Neural cell (in vitro differentiated cells): ENCODE measurements at regions not wholly inside any gene's neighbourhood (a gene's known extent, or its start where the extent isn't known, plus 50 kb on each side); places are given as distances from the start of the nearest gene placed in this dataset.

Source experiments
- H2AFZ ChIP-seq: fragments of 200-600, 300-800 bp; sonication (generic), shearing (Covaris generic); 2 replicates; pipeline ENCODE4 v1.6.0; 2014; ENCODE audit warnings: low read depth, mild to moderate bottlenecking, antibody characterized with exemption, low read length, moderate library complexity
- H3F3A ChIP-seq: fragments of 200-600 bp; shearing (Covaris generic); 2 replicates; pipeline ENCODE4 v1.6.1; 2016; ENCODE audit warnings: mild to moderate bottlenecking, moderate library complexity, mixed read lengths, antibody characterized with exemption, low read length; ENCODE audit not compliant: insufficient read depth, poor library complexity, severe bottlenecking
- H3K27ac ChIP-seq: fragments of 200-600, 300-800 bp; sonication (generic), shearing (Covaris generic); 2 replicates; pipeline ENCODE4 v1.5.1; 2014; ENCODE audit warnings: mild to moderate bottlenecking, low read length, moderate library complexity
- H3K27me3 ChIP-seq: fragments of 300-800, 200-600 bp; sonication (generic), shearing (Covaris generic); 2 replicates; pipeline ENCODE4 v1.6.0; 2014; ENCODE audit warnings: mild to moderate bottlenecking, low read depth, low read length, moderate library complexity; ENCODE audit not compliant: insufficient read depth
- H3K36me3 ChIP-seq: fragments of 300-800, 200-600 bp; sonication (generic), shearing (Covaris generic); 2 replicates; pipeline ENCODE4 v1.5.1; 2014; ENCODE audit warnings: mild to moderate bottlenecking, antibody characterized with exemption, low read length, moderate library complexity; ENCODE audit not compliant: insufficient read depth
- H3K4me2 ChIP-seq: fragments of 300-800, 200-600 bp; sonication (generic), shearing (Covaris generic); 2 replicates; pipeline ENCODE4 v1.6.0; 2014; ENCODE audit warnings: mild to moderate bottlenecking, low read length
- H3K4me3 ChIP-seq: fragments of 300-800, 200-600 bp; sonication (generic), shearing (Covaris generic); 2 replicates; pipeline ENCODE4 v1.5.1; 2014; ENCODE audit warnings: mild to moderate bottlenecking, low read length, moderate library complexity
- H3K79me2 ChIP-seq: fragments of 200-600 bp; shearing (Covaris generic); replicated peaks from 2 replicates; pipeline ENCODE4 v1.6.0; 2014; ENCODE audit warnings: mild to moderate bottlenecking, low read length, moderate library complexity; ENCODE audit not compliant: insufficient read depth
- H3K9ac ChIP-seq: fragments of 300-800, 200-600 bp; sonication (generic), shearing (Covaris generic); 2 replicates; pipeline ENCODE4 v1.6.1; 2016; ENCODE audit warnings: mild to moderate bottlenecking, low read length, mixed read lengths
- H3K9me2 ChIP-seq: fragments of 200-600 bp; shearing (Covaris generic); 2 replicates; pipeline ENCODE4 v1.6.1; 2016; ENCODE audit warnings: mild to moderate bottlenecking, low read length, mixed read lengths; ENCODE audit not compliant: insufficient read depth
- H3K9me3 ChIP-seq: fragments of 200-600, 300-800 bp; sonication (generic), shearing (Covaris generic); 2 replicates; pipeline ENCODE4 v1.6.1; 2016; ENCODE audit warnings: mild to moderate bottlenecking, mixed run types, low read length, moderate library complexity, mixed read lengths
- H4K20me1 ChIP-seq: fragments of 200-600 bp; shearing (Covaris generic); 2 replicates; pipeline ENCODE4 v1.6.1; 2016; ENCODE audit warnings: mild to moderate bottlenecking, mixed run types; ENCODE audit not compliant: insufficient read depth
- CTCF ChIP-seq: fragments of 450-650 bp; IDR thresholded peaks from 2 replicates; pipeline ENCODE4 v1.5.1; 2014; ENCODE audit warnings: antibody characterized with exemption, mild to moderate bottlenecking, moderate library complexity; ENCODE audit not compliant: poor library complexity, severe bottlenecking
- EP300 ChIP-seq: fragments of 450-650 bp; conservative IDR thresholded peaks from 2 replicates; pipeline ENCODE4 v1.6.1; 2014; ENCODE audit warnings: antibody characterized with exemption, mild to moderate bottlenecking, moderate library complexity; ENCODE audit not compliant: poor library complexity, severe bottlenecking
- EZH2 ChIP-seq: fragments of 200-600, 300-800 bp; shearing (Covaris generic), sonication (generic); IDR thresholded peaks from 2 replicates; pipeline ENCODE4 v1.6.1; 2014; ENCODE audit warnings: antibody characterized with exemption, low read length, borderline replicate concordance, mild to moderate bottlenecking; ENCODE audit not compliant: insufficient read depth, poor library complexity, severe bottlenecking
- MXI1 ChIP-seq: fragments of 450-650 bp; conservative IDR thresholded peaks from 2 replicates; pipeline ENCODE4 v1.6.1; 2014; ENCODE audit warnings: antibody characterized with exemption, mild to moderate bottlenecking; ENCODE audit not compliant: poor library complexity, severe bottlenecking
- POLR2AphosphoS5 ChIP-seq: IDR thresholded peaks from 2 replicates; pipeline ENCODE4 v1.6.1; 2012
- RAD21 ChIP-seq: fragments of 450-650 bp; conservative IDR thresholded peaks from 2 replicates; pipeline ENCODE4 v1.6.1; 2014; ENCODE audit warnings: antibody characterized with exemption, mild to moderate bottlenecking, moderate library complexity
- REST ChIP-seq: IDR thresholded peaks from 2 replicates; pipeline ENCODE4 v1.6.1; 2012; ENCODE audit warnings: borderline replicate concordance
- SMC3 ChIP-seq: fragments of 450-650 bp; conservative IDR thresholded peaks from 2 replicates; pipeline ENCODE4 v1.6.1; 2014; ENCODE audit warnings: antibody characterized with exemption, mild to moderate bottlenecking, moderate library complexity; ENCODE audit not compliant: poor library complexity
- TAF1 ChIP-seq: IDR thresholded peaks from 2 replicates; pipeline ENCODE4 v1.6.1; 2012; ENCODE audit warnings: low read depth

- TF ChIP-seq TAF1 = no peak
- no peak for TF ChIP-seq CTCF
- TF ChIP-seq REST = no peak
- no peak for TF ChIP-seq EP300
- no peak for TF ChIP-seq SMC3
- TF ChIP-seq POLR2AphosphoS5 = no peak
- no peak for TF ChIP-seq MXI1
- no peak for TF ChIP-seq RAD21
- TF ChIP-seq EZH2 = no peak
- H3K36me3 ChIP-seq = no peaks in the 10 kb centered on the region
- H3K27me3 ChIP-seq = no peaks in the 10 kb centered on the region
- H2AFZ ChIP-seq = no peak overlapping the region
- no peaks in the 10 kb centered on the region for H3K9me2 ChIP-seq
- H3K9me3 ChIP-seq = no peaks in the 10 kb centered on the region
- H3K79me2 ChIP-seq = no peaks in the 10 kb centered on the region
- no peak overlapping the region for H3K9ac ChIP-seq
- H4K20me1 ChIP-seq = no peaks in the 10 kb centered on the region
- H3K27ac ChIP-seq = no peak overlapping the region
- no peak overlapping the region for H3K4me2 ChIP-seq
- H3F3A ChIP-seq = peaks cover 4% of the 10 kb centered on the region
- H3K4me3 ChIP-seq = no peak overlapping the region
Observed at GRCh38 chr21:43321611-43322010, 105.3 kb downstream of the SIK1 start.

GRCh38 chr21:43321111-43321510 is 105.8 kb downstream of the SIK1 start:
- H2AFZ ChIP-seq = no peak overlapping the region
- H3F3A ChIP-seq = peaks cover 4% of the 10 kb centered on the region
- H3K79me2 ChIP-seq = no peaks in the 10 kb centered on the region
- H3K9me3 ChIP-seq = no peaks in the 10 kb centered on the region
- H3K27me3 ChIP-seq = no peaks in the 10 kb centered on the region
- peak overlapping the region; percentile 98 for H3K27ac ChIP-seq
- H3K4me3 ChIP-seq = no peak overlapping the region
- no peak for TF ChIP-seq EP300
- TF ChIP-seq EZH2 = no peak
- no peak for TF ChIP-seq POLR2AphosphoS5
- TF ChIP-seq CTCF = no peak
- TF ChIP-seq MXI1 = no peak
- TF ChIP-seq SMC3 = no peak
- TF ChIP-seq RAD21 = no peak
- no peak for TF ChIP-seq REST
- TF ChIP-seq TAF1 = no peak
- H3K9me2 ChIP-seq = no peaks in the 10 kb centered on the region
- H3K36me3 ChIP-seq = no peaks in the 10 kb centered on the region
- H3K9ac ChIP-seq = no peak overlapping the region
- no peak overlapping the region for H3K4me2 ChIP-seq
- H4K20me1 ChIP-seq = no peaks in the 10 kb centered on the region
